ENCODE measurements at regions not wholly inside any gene's neighbourhood (a gene's known extent, or its start where the extent isn't known, plus 50 kb on each side); places are given as distances from the start of the nearest gene placed in this dataset.

GRCh38 chr5:92678640-92679039 is 902.4 kb downstream of the NR2F1-AS1 start:
- TF ChIP-seq, protein P1, sequence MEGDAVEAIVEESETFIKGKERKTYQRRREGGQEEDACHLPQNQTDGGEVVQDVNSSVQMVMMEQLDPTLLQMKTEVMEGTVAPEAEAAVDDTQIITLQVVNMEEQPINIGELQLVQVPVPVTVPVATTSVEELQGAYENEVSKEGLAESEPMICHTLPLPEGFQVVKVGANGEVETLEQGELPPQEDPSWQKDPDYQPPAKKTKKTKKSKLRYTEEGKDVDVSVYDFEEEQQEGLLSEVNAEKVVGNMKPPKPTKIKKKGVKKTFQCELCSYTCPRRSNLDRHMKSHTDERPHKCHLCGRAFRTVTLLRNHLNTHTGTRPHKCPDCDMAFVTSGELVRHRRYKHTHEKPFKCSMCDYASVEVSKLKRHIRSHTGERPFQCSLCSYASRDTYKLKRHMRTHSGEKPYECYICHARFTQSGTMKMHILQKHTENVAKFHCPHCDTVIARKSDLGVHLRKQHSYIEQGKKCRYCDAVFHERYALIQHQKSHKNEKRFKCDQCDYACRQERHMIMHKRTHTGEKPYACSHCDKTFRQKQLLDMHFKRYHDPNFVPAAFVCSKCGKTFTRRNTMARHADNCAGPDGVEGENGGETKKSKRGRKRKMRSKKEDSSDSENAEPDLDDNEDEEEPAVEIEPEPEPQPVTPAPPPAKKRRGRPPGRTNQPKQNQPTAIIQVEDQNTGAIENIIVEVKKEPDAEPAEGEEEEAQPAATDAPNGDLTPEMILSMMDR (conservative IDR thresholded peaks at IDR 0.05; ENCODE audit: low read length) = no peak
- no peak for TF ChIP-seq EZH2phosphoT487 (IDR thresholded peaks at IDR 0.05; ENCODE audit: borderline replicate concordance, low read depth, low read length)

All from OCI-LY7 (cell line).